ENCODE measurements at regions not wholly inside any gene's neighbourhood (a gene's known extent, or its start where the extent isn't known, plus 50 kb on each side); places are given as distances from the start of the nearest gene placed in this dataset.

DNA sequence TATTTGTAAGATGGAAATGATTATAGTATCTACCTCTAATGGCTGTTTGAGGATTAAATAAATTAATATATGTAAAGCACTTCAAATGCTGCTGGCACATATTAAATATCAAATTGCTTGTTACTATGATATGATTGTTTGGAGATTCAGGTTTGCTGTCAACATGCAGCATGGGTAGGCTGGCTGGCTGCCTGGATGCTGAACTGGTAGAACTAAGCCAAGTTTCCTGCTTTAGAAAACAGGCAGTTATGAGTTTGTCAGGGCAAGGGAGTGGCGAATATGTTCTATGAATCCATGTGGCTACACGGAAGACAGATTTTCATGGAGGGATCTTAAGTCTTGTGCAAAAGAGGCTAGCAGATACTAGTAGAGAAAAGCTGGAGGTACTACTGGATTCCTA lies 239.6 kb downstream of the GBA3 start:
- Mint-ChIP-seq H3K4me1 (ENCODE audit: low read depth) (no peaks in the 10 kb centered on the region), H3K4me3 (no peak overlapping the region), H3K36me3 (ENCODE audit: low read depth) (no peaks in the 10 kb centered on the region), H3K9me3 (no peaks in the 10 kb centered on the region), H3K27ac (no peak overlapping the region), H3K27me3 (no peaks in the 10 kb centered on the region)
- no peak overlapping the region for H3K27ac ChIP-seq (ENCODE audit: low read depth in 1 of 2, low read length in 2 of 2)
- peaks cover 0 to 3% of the 10 kb centered on the region in 2 experiments for H3K9me3 ChIP-seq (ENCODE audit: control insufficient read depth in 1 of 2, insufficient read depth in 1 of 2, low read length in 2 of 2)
- ChIA-PET POLR2A (no interaction called here), CTCF (no interaction called here)
- intact Hi-C loops (cut with DNase I, micrococcal nuclease), result no loop called here
- TF ChIP-seq, protein P1, sequence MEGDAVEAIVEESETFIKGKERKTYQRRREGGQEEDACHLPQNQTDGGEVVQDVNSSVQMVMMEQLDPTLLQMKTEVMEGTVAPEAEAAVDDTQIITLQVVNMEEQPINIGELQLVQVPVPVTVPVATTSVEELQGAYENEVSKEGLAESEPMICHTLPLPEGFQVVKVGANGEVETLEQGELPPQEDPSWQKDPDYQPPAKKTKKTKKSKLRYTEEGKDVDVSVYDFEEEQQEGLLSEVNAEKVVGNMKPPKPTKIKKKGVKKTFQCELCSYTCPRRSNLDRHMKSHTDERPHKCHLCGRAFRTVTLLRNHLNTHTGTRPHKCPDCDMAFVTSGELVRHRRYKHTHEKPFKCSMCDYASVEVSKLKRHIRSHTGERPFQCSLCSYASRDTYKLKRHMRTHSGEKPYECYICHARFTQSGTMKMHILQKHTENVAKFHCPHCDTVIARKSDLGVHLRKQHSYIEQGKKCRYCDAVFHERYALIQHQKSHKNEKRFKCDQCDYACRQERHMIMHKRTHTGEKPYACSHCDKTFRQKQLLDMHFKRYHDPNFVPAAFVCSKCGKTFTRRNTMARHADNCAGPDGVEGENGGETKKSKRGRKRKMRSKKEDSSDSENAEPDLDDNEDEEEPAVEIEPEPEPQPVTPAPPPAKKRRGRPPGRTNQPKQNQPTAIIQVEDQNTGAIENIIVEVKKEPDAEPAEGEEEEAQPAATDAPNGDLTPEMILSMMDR (IDR thresholded peaks at IDR 0.05), result no peak
- no peaks in the 10 kb centered on the region for H3K4me1 ChIP-seq (ENCODE audit: insufficient read depth, low read length)
- H3K4me3 ChIP-seq (ENCODE audit: low read length), result no peak overlapping the region
- ATAC-seq (ENCODE audit: poor library complexity) (no peak), DNase-seq (no peak)
- H3K27me3 ChIP-seq (ENCODE audit: control insufficient read depth in 1 of 2, insufficient read depth in 2 of 2, low read length in 2 of 2), result no peaks in the 10 kb centered on the region
- H3K36me3 ChIP-seq (ENCODE audit: insufficient read depth, low read length), result no peaks in the 10 kb centered on the region

DNA sequence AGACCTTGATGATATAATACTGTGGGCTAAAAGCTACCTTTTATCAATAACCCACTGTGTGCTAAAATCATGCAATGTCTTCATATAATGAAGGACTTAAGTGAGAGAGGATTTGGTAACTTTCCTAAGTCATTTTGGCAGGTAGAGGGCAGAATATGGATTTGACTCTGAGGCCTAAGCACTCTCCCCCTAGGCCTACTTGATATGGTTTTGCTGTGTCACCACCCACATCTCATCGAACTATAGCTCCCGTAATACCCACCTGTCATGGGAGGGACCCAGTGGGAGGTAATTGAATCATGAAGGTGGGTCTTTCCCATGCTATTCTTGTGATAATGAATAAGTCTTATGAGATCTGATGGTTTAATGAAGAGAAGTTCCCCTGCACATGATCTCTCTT lies 229.7 kb downstream of the GBA3 start:
- H3K9me3 ChIP-seq (ENCODE audit: control insufficient read depth in 1 of 2, insufficient read depth in 1 of 2, low read length in 2 of 2), result no peaks in the 10 kb centered on the region
- no peaks in the 10 kb centered on the region for H3K27me3 Mint-ChIP-seq
- H3K4me1 ChIP-seq (ENCODE audit: insufficient read depth, low read length), result no peaks in the 10 kb centered on the region
- H3K4me3 ChIP-seq (ENCODE audit: low read length), result no peak overlapping the region
- POLR2A ChIA-PET, result no interaction called here
- H3K27ac Mint-ChIP-seq, result no peak overlapping the region
- ATAC-seq (ENCODE audit: poor library complexity) (no peak), DNase-seq (no peak)
- H3K9me3 Mint-ChIP-seq, result peaks cover 5% of the 10 kb centered on the region
- CTCF ChIA-PET, result no interaction called here
- H3K4me3 Mint-ChIP-seq, result no peak overlapping the region
- no peak overlapping the region for H3K27ac ChIP-seq (ENCODE audit: low read depth in 1 of 2, low read length in 2 of 2)
- TF ChIP-seq, protein P1 (IDR thresholded peaks at IDR 0.05), result no peak
- no peaks in the 10 kb centered on the region for H3K27me3 ChIP-seq (ENCODE audit: control insufficient read depth in 1 of 2, insufficient read depth in 2 of 2, low read length in 2 of 2)
- intact Hi-C loops (cut with DNase I, micrococcal nuclease), result no loop called here
- no peaks in the 10 kb centered on the region for H3K36me3 ChIP-seq (ENCODE audit: insufficient read depth, low read length)
- no peaks in the 10 kb centered on the region for H3K4me1 Mint-ChIP-seq (ENCODE audit: low read depth)
- H3K36me3 Mint-ChIP-seq (ENCODE audit: low read depth), result no peaks in the 10 kb centered on the region

DNA sequence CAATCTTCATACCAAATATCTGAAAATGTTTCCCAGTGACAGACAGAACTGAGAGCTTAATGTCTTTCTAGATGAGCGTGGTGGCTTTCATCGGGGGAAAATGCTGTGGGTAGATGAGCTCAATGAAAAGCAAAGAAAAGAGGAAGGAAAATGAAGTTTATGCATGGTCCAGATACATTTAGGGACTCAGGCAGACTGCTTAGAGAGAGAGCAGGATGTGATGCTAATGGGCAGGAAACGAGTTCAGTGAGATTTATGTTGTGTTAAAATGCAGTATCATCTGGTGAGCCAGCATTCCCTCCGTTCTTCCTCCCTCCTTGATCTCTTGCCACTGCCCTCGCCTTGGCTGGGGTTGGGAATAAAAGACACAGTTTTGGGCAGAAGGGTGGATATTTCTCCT lies 229.2 kb downstream of the GBA3 start:
- ChIA-PET POLR2A (no interaction called here), CTCF (no interaction called here)
- TF ChIP-seq, protein P1 (IDR thresholded peaks at IDR 0.05), result no peak
- no peaks in the 10 kb centered on the region for H3K4me1 ChIP-seq (ENCODE audit: insufficient read depth, low read length)
- no peaks in the 10 kb centered on the region for H3K4me1 Mint-ChIP-seq (ENCODE audit: low read depth)
- no peaks in the 10 kb centered on the region for H3K36me3 ChIP-seq (ENCODE audit: insufficient read depth, low read length)
- peaks cover 5% of the 10 kb centered on the region for H3K9me3 Mint-ChIP-seq
- ATAC-seq (ENCODE audit: poor library complexity) (no peak), DNase-seq (no peak)
- H3K4me3 ChIP-seq (ENCODE audit: low read length), result no peak overlapping the region
- H3K27ac Mint-ChIP-seq, result no peak overlapping the region
- H3K4me3 Mint-ChIP-seq, result no peak overlapping the region
- no peaks in the 10 kb centered on the region for H3K36me3 Mint-ChIP-seq (ENCODE audit: low read depth)
- H3K27me3 ChIP-seq (ENCODE audit: control insufficient read depth in 1 of 2, insufficient read depth in 2 of 2, low read length in 2 of 2), result no peaks in the 10 kb centered on the region
- no peaks in the 10 kb centered on the region for H3K27me3 Mint-ChIP-seq
- intact Hi-C loops (cut with DNase I, micrococcal nuclease), result no loop called here
- H3K27ac ChIP-seq (ENCODE audit: low read depth in 1 of 2, low read length in 2 of 2), result no peak overlapping the region
- H3K9me3 ChIP-seq (ENCODE audit: control insufficient read depth in 1 of 2, insufficient read depth in 1 of 2, low read length in 2 of 2), result no peaks in the 10 kb centered on the region

Data from CD4-positive, alpha-beta T cell (primary cell).